GM11168 (cell line): ENCODE measurements at regions not wholly inside any gene's neighbourhood (a gene's known extent, or its start where the extent isn't known, plus 50 kb on each side); places are given as distances from the start of the nearest gene placed in this dataset.

Experiments used
- in situ Hi-C: fragments of 300-500 bp; cut with MboI; formaldehyde crosslinking; loops from one replicate; pipeline ENCODE4 v1.12.0; 2022; ENCODE audit warnings: low sequenced_read_pairs; ENCODE audit not compliant: unreplicated experiment

- in situ Hi-C loops: no loop called here
Observed at GRCh38 chrX:40485973-40486372, 94.8 kb upstream of the ATP6AP2 start.

GRCh38 chrX:40485102-40485826 lies 95.5 kb upstream of the ATP6AP2 start:
- in situ Hi-C loops: no loop called here

DNA sequence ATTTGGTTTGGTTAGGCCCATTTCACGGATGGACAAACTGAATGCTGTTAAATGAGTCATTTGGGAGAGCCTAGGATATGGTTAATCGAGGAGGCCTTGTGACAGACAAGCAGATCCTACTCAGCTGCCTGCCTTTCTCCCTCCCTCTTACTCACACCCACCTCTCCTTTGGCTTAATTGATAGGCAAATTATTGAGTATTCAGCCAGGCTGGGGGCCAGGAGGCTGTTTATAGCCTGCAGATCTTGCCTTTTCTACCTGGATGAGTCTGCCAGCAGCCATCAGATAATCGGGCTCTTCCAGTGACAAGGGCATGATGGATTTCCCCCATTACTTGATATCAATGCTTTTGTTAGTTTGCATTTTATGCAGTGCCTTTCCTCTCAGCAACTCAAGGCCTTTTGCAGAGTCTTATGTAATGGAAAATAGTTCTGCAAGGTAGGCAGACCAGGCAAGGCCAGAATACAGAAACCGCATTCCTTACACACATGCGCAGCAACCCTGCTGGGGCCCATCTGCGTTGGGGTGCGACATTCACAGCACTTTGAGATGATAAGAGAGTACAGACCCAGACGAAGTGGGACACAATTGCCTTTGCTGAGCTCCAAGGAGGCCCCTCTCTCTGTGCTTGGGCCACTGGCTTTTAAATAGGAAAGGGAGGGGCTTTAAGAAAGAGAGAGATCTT lies 96.2 kb upstream of the ATP6AP2 start:
- in situ Hi-C loops: no loop called here

DNA sequence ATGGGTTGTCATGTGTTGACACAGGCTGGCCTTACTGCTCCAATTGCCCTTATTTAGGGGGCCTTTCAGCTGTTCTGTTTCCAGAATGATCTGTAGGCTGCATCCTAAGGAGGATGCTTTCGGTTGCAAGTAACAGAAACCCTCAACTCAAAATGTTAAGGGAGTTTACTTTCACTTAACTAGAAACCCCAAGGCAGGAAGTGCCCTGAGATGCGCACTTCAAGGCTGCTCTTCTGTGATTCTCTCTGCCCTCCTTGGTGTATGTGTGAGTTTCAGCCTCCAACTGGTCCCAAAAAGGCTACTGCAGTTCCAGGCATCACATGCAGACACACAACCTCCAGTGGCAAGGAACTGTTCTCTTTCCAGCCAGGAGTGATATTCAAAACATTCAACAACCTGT lies 97.3 kb upstream of the ATP6AP2 start:
- in situ Hi-C loops: no loop called here

- in situ Hi-C loops: no loop called here
Observed at GRCh38 chrX:40479777-40480318, 100.9 kb upstream of the ATP6AP2 start.

- in situ Hi-C loops: no loop called here
Observed at GRCh38 chrX:40478474-40479065, 102.2 kb upstream of the ATP6AP2 start.

- in situ Hi-C loops: no loop called here
Observed at GRCh38 chrX:40476958-40477357, 103.8 kb upstream of the ATP6AP2 start.

DNA sequence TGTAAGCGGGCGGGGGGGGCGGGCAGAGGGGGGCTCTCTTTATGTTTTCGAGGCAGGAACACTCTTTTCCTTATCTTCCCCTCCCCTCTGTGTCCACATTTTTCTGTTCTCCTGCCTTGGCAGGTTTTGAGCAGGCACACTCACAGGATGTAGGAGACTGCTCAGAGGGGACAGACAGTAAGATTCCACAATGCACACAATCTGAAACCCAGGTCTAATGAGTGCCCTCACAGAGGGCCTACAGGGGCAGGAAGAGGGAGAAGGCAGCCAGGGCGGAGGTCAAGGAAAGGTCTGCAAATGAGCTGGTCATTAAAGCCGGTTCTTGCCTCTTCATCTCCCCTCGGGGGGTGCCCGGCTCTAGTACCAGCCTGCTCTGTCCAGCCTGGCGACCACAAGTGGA lies 106.1 kb upstream of the ATP6AP2 start:
- in situ Hi-C loops: no loop called here

- in situ Hi-C loops: no loop called here
Observed at GRCh38 chrX:40474205-40474626, 106.6 kb upstream of the ATP6AP2 start.

- in situ Hi-C loops: no loop called here
Observed at GRCh38 chrX:40473460-40474204, 107.1 kb upstream of the ATP6AP2 start.

GRCh38 chrX:40471965-40472648 lies 108.7 kb upstream of the ATP6AP2 start:
- in situ Hi-C loops: no loop called here

DNA sequence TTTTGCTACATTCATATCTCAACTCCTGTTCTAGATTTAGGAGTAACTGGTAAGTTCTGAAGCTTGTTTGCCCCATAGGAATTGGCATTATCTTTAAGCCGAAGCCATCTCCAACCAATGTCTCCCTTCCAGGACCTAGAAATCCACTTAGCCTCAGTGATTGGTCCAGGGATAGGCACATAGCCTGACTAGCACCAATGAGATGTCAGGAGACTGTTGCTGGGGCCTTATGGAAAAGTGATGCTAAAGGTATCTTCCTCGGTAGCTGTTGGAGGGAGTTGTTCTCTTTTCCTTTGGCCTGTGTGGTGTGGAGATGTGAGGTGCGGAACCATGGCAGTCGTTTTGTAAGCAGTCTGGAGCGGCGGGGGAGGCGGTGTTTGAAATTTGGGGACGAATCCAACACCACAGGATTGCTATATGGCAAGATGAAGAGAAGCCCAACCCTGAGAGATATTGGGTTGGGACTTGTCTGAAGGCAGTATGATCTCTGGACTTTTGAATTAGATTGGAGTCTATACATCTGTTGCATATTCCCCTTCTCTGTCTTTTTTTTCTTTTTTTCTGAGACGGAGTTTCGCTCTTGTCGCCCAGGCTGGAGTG lies 109.8 kb upstream of the ATP6AP2 start:
- in situ Hi-C loops: no loop called here

DNA sequence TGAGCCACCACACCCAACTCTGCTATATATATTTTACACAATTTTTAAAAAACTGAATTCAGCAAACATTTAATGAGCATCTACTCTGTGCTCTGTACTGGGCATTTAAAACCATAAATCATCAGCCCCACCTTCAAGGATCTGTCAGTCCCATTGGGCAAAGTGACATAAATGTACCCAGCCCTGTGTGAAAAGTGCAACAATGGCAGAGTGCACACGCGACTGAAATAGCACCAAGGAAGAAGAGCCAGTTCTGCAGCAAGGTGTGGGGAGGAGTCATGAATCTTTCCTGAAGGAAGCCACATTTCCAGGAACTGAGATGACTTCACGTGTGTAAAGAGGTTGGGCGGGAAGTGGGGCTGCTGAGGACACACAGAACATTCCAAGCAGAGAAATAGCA lies 111.5 kb upstream of the ATP6AP2 start:
- in situ Hi-C loops: no loop called here

GRCh38 chrX:40468033-40468846 lies 112.5 kb upstream of the ATP6AP2 start:
- in situ Hi-C loops: no loop called here

GRCh38 chrX:40467454-40467853 lies 113.3 kb upstream of the ATP6AP2 start:
- in situ Hi-C loops: no loop called here

- in situ Hi-C loops: no loop called here
Observed at GRCh38 chrX:40465735-40466551, 114.8 kb upstream of the ATP6AP2 start.

- in situ Hi-C loops: no loop called here
Observed at GRCh38 chrX:40462795-40463194, 118.0 kb upstream of the ATP6AP2 start.

DNA sequence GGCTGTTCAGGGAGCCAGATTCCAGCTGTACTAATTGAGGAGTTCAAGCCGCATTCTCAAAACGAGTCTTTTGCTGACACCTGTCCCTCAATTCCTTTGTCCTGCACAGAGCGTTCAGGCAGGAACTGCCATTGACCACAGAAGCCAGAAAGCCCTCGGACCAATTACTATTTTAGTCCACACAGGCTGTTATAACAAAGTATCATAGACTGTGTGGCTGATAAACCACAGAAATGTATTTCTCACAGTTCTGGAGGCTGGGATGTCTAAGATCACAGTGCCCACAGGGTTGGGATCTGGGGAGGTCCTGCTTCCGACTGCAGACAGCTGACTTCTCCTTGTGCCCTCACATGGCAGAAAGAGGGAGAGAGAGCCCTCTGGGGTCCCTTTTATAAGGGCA lies 119.8 kb upstream of the ATP6AP2 start:
- in situ Hi-C loops: no loop called here
